ENCODE measurements at regions not wholly inside any gene's neighbourhood (a gene's known extent, or its start where the extent isn't known, plus 50 kb on each side); places are given as distances from the start of the nearest gene placed in this dataset.

DNA sequence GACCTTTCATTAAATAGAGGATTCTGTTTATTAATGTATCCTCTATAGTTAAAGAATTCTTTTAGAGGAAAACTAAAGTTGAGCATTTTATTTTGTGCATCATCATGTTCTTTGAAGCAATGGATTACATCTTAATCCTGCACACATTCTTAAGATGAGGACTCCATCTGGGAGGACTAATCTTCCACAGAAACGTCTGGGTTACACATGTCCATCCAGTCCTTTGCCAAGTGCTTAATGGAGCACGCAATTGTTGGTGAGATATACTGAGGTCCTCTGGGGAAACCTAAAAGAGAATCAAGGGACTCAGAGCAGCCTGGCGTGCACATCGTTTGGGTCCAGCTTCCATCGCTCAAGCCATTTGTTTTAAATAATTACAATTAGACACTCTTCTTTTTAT is 115.1 kb upstream of the SFRP2 start:
- TF ChIP-seq, protein P1, sequence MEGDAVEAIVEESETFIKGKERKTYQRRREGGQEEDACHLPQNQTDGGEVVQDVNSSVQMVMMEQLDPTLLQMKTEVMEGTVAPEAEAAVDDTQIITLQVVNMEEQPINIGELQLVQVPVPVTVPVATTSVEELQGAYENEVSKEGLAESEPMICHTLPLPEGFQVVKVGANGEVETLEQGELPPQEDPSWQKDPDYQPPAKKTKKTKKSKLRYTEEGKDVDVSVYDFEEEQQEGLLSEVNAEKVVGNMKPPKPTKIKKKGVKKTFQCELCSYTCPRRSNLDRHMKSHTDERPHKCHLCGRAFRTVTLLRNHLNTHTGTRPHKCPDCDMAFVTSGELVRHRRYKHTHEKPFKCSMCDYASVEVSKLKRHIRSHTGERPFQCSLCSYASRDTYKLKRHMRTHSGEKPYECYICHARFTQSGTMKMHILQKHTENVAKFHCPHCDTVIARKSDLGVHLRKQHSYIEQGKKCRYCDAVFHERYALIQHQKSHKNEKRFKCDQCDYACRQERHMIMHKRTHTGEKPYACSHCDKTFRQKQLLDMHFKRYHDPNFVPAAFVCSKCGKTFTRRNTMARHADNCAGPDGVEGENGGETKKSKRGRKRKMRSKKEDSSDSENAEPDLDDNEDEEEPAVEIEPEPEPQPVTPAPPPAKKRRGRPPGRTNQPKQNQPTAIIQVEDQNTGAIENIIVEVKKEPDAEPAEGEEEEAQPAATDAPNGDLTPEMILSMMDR (IDR thresholded peaks at IDR 0.05), result no peak
- TF ChIP-seq POLR2A (IDR thresholded peaks at IDR 0.05), result no peak

Measured in testis (tissue), 2 donors.